ENCODE measurements at regions not wholly inside any gene's neighbourhood (a gene's known extent, or its start where the extent isn't known, plus 50 kb on each side); places are given as distances from the start of the nearest gene placed in this dataset.

- Histone ChIP-seq H3K36me3 (no peaks in the 10 kb centered on the region), H3K27ac (no peak overlapping the region), H3K27me3 (ENCODE audit: insufficient read depth, low read depth, severe bottlenecking) (no peaks in the 10 kb centered on the region), H3K9me3 (ENCODE audit: severe bottlenecking) (no peaks in the 10 kb centered on the region), H3K4me3 (ENCODE audit: low read depth, low read length) (no peak overlapping the region)
- no peak for DNase-seq
- TF ChIP-seq CTCF (IDR thresholded peaks at IDR 0.05; ENCODE audit: low read depth, low read length) = no peak
Observed at GRCh38 chr1:170230323-170230722, 84.6 kb downstream of the NTMT2 start.

- no peak for DNase-seq
- TF ChIP-seq CTCF (IDR thresholded peaks at IDR 0.05; ENCODE audit: low read depth, low read length) = no peak
- no peak overlapping the region for H3K4me3 ChIP-seq (ENCODE audit: low read depth, low read length)
Observed at GRCh38 chr1:170231662-170232061, 85.9 kb downstream of the NTMT2 start.

GRCh38 chr1:170238704-170239391 lies 93.1 kb downstream of the NTMT2 start:
- Histone ChIP-seq H3K9me3 (ENCODE audit: severe bottlenecking) (no peaks in the 10 kb centered on the region), H3K27me3 (ENCODE audit: insufficient read depth, low read depth, severe bottlenecking) (no peaks in the 10 kb centered on the region), H3K4me3 (ENCODE audit: low read depth, low read length) (no peak overlapping the region), H3K27ac (no peak overlapping the region), H3K36me3 (no peaks in the 10 kb centered on the region)
- no peak for DNase-seq
- TF ChIP-seq CTCF (IDR thresholded peaks at IDR 0.05; ENCODE audit: low read depth, low read length) = no peak

More at GRCh38 chr1:170231662-170232061, 85.9 kb downstream of the NTMT2 start:
- Histone ChIP-seq H3K27me3 (ENCODE audit: insufficient read depth, low read depth, severe bottlenecking) (no peaks in the 10 kb centered on the region), H3K36me3 (no peaks in the 10 kb centered on the region), H3K27ac (no peak overlapping the region), H3K9me3 (ENCODE audit: severe bottlenecking) (no peaks in the 10 kb centered on the region)

DNA sequence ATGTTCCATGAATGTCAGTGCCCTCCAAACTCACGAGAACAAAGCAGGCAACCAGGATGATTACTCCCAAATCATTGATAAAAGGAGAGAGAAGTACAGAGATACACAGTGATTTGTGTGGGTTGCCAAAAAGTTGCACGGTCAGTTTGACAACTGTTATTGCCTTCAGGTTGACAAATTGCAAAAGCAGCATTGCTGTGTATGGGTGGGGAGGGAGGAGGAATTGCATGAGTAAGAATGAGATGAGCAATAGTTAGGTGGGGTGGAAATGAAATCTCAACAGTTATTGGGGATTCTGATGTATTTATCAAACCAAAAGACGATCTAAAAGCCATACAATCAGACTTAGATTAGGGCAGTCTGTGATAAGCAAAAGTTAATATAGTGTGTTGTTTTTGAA lies 93.7 kb downstream of the NTMT2 start:
- TF ChIP-seq CTCF (IDR thresholded peaks at IDR 0.05; ENCODE audit: low read depth, low read length) = no peak
- Histone ChIP-seq H3K27ac (no peak overlapping the region), H3K4me3 (ENCODE audit: low read depth, low read length) (no peak overlapping the region), H3K27me3 (ENCODE audit: insufficient read depth, low read depth, severe bottlenecking) (no peaks in the 10 kb centered on the region), H3K9me3 (ENCODE audit: severe bottlenecking) (no peaks in the 10 kb centered on the region), H3K36me3 (no peaks in the 10 kb centered on the region)
- no peak for DNase-seq

GRCh38 chr1:170240409-170240808 lies 94.7 kb downstream of the NTMT2 start:
- Histone ChIP-seq H3K27me3 (ENCODE audit: insufficient read depth, low read depth, severe bottlenecking) (no peaks in the 10 kb centered on the region), H3K27ac (no peak overlapping the region), H3K4me3 (ENCODE audit: low read depth, low read length) (no peak overlapping the region), H3K36me3 (no peaks in the 10 kb centered on the region), H3K9me3 (ENCODE audit: severe bottlenecking) (no peaks in the 10 kb centered on the region)
- TF ChIP-seq CTCF (IDR thresholded peaks at IDR 0.05; ENCODE audit: low read depth, low read length) = no peak
- DNase-seq = no peak
